HPDE6-E6E7 (cell line): ENCODE measurements at regions not wholly inside any gene's neighbourhood (a gene's known extent, or its start where the extent isn't known, plus 50 kb on each side); places are given as distances from the start of the nearest gene placed in this dataset.

Experiments
- DNase-seq: peaks from one replicate; pipeline ENCODE4 v3.0.0; 2011; ENCODE audit warnings: missing footprints; ENCODE audit errors: extremely low spot score

GRCh38 chr15:58324533-58324932 lies 107.3 kb upstream of the LIPC start:
- DNase-seq = no peak

DNA sequence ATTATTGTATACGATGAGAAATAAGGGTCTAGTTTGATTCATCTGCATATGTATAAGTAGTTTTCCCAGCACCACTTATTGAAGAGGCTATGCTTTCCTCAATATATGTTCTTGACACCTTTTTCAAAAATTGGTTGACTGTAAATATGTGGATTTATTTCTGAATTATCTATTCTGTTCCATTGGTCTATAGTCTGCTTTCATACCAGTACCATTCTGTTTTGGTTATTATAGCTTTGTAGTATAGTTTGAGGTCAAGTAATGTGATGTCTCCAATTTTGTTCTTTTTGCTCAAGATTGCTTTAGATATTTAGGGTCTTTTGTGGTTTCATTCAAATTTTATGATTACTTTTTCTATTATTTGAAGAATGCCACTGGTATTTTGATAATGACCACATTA lies 103.8 kb upstream of the LIPC start:
- no peak for DNase-seq

DNA sequence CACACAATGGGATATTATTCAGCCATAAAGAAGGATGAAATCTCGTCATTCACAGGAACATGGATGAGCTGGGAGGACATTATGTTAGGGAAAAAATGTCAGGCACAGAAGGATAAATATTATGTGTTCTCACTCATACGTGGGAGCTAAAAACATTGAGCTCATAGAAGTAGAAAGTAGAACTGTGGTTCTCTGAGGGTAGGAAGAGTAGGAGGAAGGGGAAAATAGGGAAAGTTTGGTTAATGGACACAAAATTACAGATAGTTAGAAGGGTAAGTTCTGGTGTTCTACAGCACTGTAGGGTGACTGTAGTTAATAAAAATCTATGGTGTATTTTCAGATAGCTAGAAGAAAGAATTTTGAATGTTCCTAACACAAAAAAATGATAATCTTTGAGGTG lies 102.6 kb upstream of the LIPC start:
- DNase-seq = no peak

- DNase-seq = no peak
Observed at GRCh38 chr15:58329781-58330671, 101.8 kb upstream of the LIPC start.

DNA sequence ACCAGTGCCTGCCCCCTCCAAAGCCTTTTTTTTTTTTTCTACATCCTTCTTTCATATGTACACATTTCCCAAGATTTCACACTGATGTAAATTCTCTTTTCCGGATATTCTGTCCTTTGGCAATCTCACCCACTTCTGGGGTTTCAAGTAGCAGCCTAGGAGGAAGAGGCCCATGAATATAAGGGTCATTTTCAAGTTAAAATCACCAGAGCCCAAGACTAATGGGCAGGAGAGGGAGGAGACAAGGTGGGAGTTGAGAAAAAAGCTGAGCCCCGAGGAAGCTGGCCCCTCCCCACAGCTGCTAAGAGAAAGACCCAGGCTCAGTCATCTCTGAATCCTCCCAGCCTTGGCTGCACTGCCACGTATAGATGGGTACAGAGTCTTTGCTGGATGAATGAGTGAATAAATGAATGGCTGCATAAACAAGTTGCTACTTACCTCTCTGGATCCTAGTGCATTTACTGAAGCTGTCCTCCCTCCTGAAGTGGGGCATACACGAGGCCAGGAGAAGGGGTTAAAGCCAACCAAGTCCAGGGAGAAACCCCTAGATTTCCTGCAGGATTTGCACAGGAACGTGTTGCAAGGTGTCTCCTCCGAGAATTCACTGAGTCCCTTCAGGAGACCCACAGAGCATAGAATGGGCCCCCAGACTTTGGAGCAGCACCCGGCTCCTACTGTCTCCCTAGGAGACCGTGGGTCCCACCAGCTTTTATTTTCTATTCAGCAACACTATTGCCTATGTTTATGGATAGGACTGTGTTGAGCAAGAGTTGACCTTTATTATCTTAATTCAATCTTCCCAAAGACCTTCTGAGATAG lies 100.8 kb upstream of the LIPC start:
- DNase-seq = no peak

- no peak for DNase-seq
Observed at GRCh38 chr15:58331560-58331912, 100.3 kb upstream of the LIPC start.

GRCh38 chr15:58331913-58332675 lies 99.7 kb upstream of the LIPC start:
- DNase-seq = peak; percentile 77

- no peak for DNase-seq
Observed at GRCh38 chr15:58332676-58333400, 99.0 kb upstream of the LIPC start.

DNA sequence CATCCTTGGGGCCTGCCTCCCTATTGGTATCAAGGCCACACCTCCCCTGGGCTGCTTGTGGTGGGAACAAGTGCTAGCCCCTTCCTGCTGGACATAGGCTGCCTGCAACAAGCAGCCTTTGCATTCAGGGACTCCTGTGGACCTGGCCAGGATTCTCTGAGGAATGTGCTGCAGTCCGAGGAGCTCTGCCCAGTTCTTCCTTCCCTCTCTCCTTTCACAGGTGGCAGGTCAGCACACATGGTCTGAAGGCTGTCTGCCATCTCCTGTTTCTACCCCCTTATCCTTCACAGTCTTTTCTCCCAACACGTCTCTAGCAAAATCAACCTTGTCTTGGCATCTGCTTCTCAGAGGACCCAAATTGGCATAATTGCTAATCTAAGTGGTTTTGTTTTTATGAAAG lies 97.0 kb upstream of the LIPC start:
- DNase-seq = no peak

DNA sequence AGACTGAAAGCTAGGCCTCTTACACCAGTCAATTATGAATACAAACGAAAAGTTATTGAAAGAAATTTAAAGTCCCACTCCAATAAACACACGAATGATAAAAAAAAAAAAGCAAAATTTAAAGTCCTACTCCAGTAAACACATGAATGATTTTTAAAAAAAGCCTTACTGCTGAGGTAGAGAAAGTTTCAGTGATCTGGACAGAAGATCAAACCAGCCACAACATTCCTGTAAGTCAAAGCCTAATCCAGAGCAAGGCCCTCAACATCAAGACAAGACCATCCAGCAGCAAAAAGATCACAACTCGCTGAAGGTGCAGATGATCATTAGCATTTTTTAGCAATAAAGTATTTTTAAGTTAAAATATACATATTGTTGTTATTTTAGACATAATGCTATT lies 95.6 kb upstream of the LIPC start:
- no peak for DNase-seq

DNA sequence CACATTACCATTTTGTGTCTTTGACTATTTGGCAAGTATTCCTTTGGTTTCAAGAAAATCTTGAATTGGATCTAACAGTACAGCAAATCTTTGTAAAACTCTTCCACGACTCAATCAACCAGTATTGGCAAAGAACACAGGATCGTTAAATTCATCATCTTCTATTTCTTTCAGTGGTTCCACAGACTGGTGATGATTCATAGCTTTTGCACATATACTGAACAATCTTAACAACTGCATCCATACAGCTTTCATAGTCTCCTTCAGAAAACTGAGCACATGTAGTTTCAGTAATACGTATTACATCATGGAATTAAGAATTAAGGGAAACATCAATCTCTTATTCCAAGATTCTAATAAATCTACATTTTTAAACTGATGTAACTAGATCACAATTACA lies 91.6 kb upstream of the LIPC start:
- DNase-seq = no peak

GRCh38 chr15:58342508-58342907 lies 89.3 kb upstream of the LIPC start:
- DNase-seq = no peak

DNA sequence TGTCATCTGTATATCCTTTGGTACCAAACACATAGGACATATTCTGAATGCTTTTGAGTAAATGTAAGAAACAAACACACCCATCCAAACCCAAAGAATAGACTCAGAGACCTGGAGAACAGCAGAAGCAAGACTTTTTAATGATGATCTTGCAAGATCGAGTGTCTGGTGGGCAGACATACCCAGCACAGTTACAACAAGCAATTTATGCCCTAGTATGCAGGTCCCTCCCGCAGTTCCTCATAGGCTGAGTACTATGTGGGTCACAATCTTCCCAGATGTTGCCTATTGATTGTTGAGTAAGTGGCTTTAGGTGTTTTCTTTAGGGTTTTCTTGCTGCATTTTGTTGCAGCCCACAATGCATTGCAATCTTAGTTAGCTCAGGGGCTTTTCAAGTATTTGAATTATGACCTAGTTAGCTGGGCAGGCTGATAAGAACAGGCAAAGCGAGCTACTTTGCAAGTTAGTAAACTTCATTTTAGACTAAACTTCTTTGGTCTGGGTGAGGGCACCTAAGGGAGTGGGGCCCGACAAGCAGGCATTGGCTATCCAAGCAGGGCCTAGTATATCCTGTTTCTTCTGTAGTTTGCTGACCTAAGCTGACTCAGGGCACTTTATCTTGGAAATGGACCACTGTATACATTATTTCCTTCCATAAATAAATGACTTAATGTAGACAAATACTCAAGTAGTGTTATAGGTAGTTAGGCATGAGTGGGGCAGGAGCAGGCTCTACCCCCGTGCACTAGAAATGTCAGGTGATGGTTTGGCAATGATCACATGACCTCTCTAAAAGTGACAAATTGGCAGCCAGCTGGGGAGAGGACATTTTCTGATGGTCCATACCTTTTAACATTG lies 87.3 kb upstream of the LIPC start:
- DNase-seq = no peak

- DNase-seq = no peak
Observed at GRCh38 chr15:58346361-58346760, 85.4 kb upstream of the LIPC start.

DNA sequence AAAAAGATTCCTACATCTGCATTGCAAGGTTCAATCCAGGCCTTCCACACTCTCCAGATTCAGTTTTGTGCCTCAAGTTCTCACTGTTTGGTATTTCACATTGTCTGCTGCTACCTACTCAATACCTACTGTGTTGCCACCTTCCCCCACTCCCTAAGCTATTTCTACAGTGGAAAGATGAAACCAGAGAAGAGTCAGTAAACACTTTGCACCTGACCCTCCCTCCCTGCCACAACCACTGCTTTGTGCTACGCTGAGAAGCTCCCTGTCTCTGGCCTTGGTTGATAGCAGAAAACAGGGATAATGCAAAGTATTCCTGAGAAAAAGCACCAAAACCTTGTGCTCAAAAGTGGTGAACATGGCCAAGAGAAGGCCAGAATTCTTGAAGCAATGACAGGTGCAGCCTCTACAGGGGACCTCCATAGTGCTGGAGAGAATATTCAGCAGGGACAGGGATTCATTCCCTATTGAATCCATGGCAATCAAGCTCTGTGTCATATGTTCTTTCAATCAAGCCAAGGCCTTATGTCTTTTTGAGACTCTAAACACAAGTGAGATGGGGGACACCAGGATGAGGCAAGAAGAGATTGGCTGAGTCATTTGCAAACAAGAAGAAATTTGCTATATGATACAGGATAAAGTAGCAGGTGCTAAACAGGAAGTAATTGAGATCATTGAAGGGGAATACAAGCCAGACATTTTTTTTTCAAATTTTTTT lies 83.5 kb upstream of the LIPC start:
- DNase-seq = no peak

- no peak for DNase-seq
Observed at GRCh38 chr15:58352026-58352929, 79.5 kb upstream of the LIPC start.

DNA sequence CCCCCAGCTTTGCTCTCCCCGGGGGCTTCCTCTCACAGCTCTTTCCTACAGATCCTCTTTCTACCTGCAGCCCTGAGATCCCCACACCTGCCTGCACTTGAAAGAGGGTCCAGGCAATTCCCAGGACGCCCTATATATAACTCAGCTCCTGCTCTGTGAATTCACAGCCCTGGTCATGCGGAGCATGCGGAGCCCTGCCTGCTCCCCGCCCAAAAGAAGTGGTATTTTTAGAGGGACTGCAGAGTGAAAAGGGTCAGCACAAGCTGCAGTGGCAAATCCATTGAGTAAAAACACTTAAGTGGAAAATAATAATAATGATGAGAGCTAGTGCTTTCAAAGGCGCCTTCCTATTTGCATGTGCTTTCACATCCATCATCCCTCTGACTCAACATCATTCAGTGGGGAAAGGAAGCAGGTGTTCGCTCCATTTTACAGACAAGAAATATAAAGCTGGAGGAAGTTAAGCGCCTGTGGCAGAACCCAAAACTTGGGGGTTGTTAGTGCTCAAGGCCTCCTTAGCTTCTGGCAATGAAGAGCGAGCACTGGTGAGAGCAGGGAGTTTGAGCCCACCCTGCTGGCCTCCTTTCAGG lies 76.3 kb upstream of the LIPC start:
- DNase-seq = no peak

GRCh38 chr15:58355973-58356372 lies 75.8 kb upstream of the LIPC start:
- no peak for DNase-seq
